22Rv1 (cell line): ENCODE measurements at regions not wholly inside any gene's neighbourhood (a gene's known extent, or its start where the extent isn't known, plus 50 kb on each side); places are given as distances from the start of the nearest gene placed in this dataset.
"Not testable (repeated sequence)": the region's sequence is repeated elsewhere in the genome, so short reads cannot be mapped to it uniquely, and the experiment has no call there.

Experiments
- H3K27ac ChIP-seq: fragments of 450-650 bp; 2 replicates; pipeline ENCODE4 v1.5.1; 2017
- CTCF ChIP-seq: fragments of 450-650 bp; IDR thresholded peaks from 2 replicates; pipeline ENCODE4 v1.5.1; 2017; ENCODE audit warnings: mild to moderate bottlenecking
- ZFX ChIP-seq: fragments of 450-650 bp; IDR thresholded peaks from 2 replicates; pipeline ENCODE4 v1.6.1; 2017; ENCODE audit warnings: antibody characterized with exemption, borderline replicate concordance

GRCh38 chr3:153553605-153553945, 391.5 kb downstream of the RAP2B start:
- peak overlapping the region; percentile 17; the same call in 1 of the 2 replicates for H3K27ac ChIP-seq
- TF ChIP-seq CTCF (no peak), ZFX (no peak)

GRCh38 chr3:153555919-153556318, 393.9 kb downstream of the RAP2B start:
- TF ChIP-seq CTCF (no peak), ZFX (no peak)
- no peak overlapping the region for H3K27ac ChIP-seq

- not testable (repeated sequence) for H3K27ac ChIP-seq
Measured at GRCh38 chr3:153559366-153559765, 397.3 kb downstream of the RAP2B start.

GRCh38 chr3:153567011-153567410, 405.0 kb downstream of the RAP2B start:
- TF ChIP-seq CTCF (no peak), ZFX (no peak)
- no peak overlapping the region for H3K27ac ChIP-seq

DNA sequence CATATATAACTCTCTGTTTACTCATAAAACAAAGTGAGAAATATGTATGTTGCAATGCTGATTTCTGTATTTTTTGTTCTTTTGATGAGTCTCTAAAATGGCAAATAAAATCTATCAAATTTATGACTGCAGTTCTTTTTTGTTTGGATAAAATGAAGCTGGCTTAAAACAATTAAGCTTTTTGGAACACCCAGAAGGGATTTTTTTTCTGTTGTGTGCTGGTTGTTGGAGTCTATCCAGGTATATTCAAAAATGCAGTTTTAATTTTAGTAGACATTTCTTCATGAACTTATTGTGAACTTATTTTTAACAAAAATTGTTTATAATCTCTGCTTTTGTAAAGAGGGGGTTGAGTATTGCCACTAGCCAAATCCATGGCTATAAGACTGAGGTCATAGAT, 405.5 kb downstream of the RAP2B start:
- no peak for TF ChIP-seq ZFX
- no peak for TF ChIP-seq CTCF
- no peak overlapping the region for H3K27ac ChIP-seq

DNA sequence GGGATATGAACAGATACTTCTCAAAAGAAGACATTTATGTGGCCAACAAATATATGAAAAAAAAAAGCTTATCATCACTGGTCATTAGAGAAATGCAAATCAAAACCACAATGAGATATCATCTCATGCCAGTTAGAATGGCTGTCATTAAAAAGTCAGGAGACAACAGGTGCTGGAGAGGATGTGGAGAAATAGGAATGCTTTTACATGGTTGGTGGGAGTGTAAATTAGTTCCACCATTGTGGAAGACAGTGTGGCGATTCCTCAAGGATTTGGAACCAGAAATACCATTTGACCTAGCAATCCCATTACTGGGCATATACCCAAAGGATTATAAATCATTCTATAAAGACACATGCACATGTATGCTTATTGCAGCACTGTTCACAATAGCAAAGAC, 408.5 kb downstream of the RAP2B start:
- not testable (repeated sequence) for H3K27ac ChIP-seq

DNA sequence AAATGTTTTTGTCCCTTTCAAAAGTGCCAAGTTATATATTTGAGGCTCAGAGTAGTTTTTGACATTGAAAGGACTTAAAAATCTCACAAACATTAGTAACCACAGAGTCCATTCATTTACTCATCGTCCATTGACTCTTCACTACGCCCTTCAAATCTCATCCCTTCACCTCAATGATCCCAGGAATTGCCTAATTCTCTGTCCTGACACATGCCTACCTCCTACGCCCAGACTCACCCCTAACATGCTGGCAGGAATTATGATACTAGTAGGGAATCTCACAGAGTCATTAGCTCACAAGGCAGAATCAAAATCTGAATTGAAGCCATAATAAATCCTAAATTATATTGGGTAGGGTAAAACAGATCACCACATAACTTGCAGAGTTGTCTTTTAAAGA, 410.1 kb downstream of the RAP2B start:
- H3K27ac ChIP-seq: no peak overlapping the region
- TF ChIP-seq ZFX (no peak), CTCF (no peak)

- H3K27ac ChIP-seq: no peak overlapping the region
- TF ChIP-seq ZFX (no peak), CTCF (no peak)
Measured at GRCh38 chr3:153572654-153573053, 410.6 kb downstream of the RAP2B start.

GRCh38 chr3:153573481-153573880, 411.5 kb downstream of the RAP2B start:
- H3K27ac ChIP-seq: no peak overlapping the region
- TF ChIP-seq ZFX (no peak), CTCF (no peak)
